SK-N-SH treated with all-trans-retinoic acid at 6 μM for 48 hours (cell line): ENCODE measurements at regions not wholly inside any gene's neighbourhood (a gene's known extent, or its start where the extent isn't known, plus 50 kb on each side); places are given as distances from the start of the nearest gene placed in this dataset.

Experiments used
- ATAC-seq: fragments of 200-7000 bp; cut with Tn5 transposase; 3 replicates; pipeline ENCODE4 v1.9.1; 2020; ENCODE audit warnings: mild to moderate bottlenecking, moderate library complexity
- ARNTL ChIP-seq: fragments of 450-650 bp; formaldehyde crosslinking; IDR thresholded peaks from 2 replicates; pipeline ENCODE4 v1.5.0; 2020; ENCODE audit warnings: low read depth, mild to moderate bottlenecking, moderate library complexity, borderline replicate concordance
- BACH2 ChIP-seq: fragments of 250-450 bp; sonication (Bioruptor Pico); IDR thresholded peaks from 2 replicates; pipeline ENCODE4 v1.9.0; 2021; ENCODE audit warnings: mild to moderate bottlenecking, borderline replicate concordance
- CSDC2 ChIP-seq: fragments of 250-450 bp; sonication (Bioruptor Pico); IDR thresholded peaks from 2 replicates; pipeline ENCODE4 v1.5.0; 2020; ENCODE audit warnings: mild to moderate bottlenecking, moderate library complexity
- ESRRG ChIP-seq: fragments of 250-450 bp; sonication (Bioruptor Pico); IDR thresholded peaks from 2 replicates; pipeline ENCODE4 v1.6.1; 2021; ENCODE audit warnings: mild to moderate bottlenecking
- OSR1 ChIP-seq: fragments of 250-450 bp; sonication (Bioruptor Pico); IDR thresholded peaks from 2 replicates; pipeline ENCODE4 v1.8.0; 2022; ENCODE audit warnings: moderate library complexity, mild to moderate bottlenecking, inconsistent platforms
- PPARA ChIP-seq: fragments of 250-450 bp; sonication (Bioruptor Pico); IDR thresholded peaks from 2 replicates; pipeline ENCODE4 v1.5.0; 2020; ENCODE audit warnings: mild to moderate bottlenecking, borderline replicate concordance
- RARB ChIP-seq: fragments of 250-450 bp; sonication (Bioruptor Pico); IDR thresholded peaks from 2 replicates; pipeline ENCODE4 v1.8.0; 2021; ENCODE audit warnings: mild to moderate bottlenecking, moderate library complexity
- SNAI2 ChIP-seq: fragments of 250-450 bp; sonication (Bioruptor Pico); IDR thresholded peaks from 2 replicates; pipeline ENCODE4 v1.5.0; 2020; ENCODE audit warnings: mild to moderate bottlenecking, moderate library complexity
- TCF4 ChIP-seq: fragments of 250-450 bp; sonication (Bioruptor Pico); IDR thresholded peaks from 2 replicates; pipeline ENCODE4 v1.8.0; 2021; ENCODE audit warnings: mild to moderate bottlenecking, moderate library complexity, borderline replicate concordance
- TOX ChIP-seq: fragments of 250-450 bp; sonication (Bioruptor Pico); IDR thresholded peaks from 2 replicates; pipeline ENCODE4 v1.8.0; 2021; ENCODE audit warnings: mild to moderate bottlenecking, moderate library complexity, borderline replicate concordance
- ZC3H10 ChIP-seq: fragments of 250-450 bp; sonication (Bioruptor Pico); IDR thresholded peaks from 2 replicates; pipeline ENCODE4 v1.5.1; 2021; ENCODE audit warnings: mild to moderate bottlenecking, moderate library complexity
- ZFP3 ChIP-seq: fragments of 250-450 bp; sonication (Bioruptor Pico); IDR thresholded peaks from 2 replicates; pipeline ENCODE4 v1.5.0; 2020; ENCODE audit warnings: mild to moderate bottlenecking, moderate library complexity
- ZFP30 ChIP-seq: fragments of 450-650 bp; formaldehyde crosslinking; IDR thresholded peaks from 2 replicates; pipeline ENCODE4 v1.5.0; 2022; ENCODE audit warnings: mild to moderate bottlenecking, moderate library complexity
- ZNF565 ChIP-seq: fragments of 450-650 bp; formaldehyde crosslinking; conservative IDR thresholded peaks from 2 replicates; pipeline ENCODE4 v1.5.0; 2020; ENCODE audit warnings: low read depth, mild to moderate bottlenecking, moderate library complexity
- ZNF70 ChIP-seq: fragments of 450-650 bp; formaldehyde crosslinking; IDR thresholded peaks from 2 replicates; pipeline ENCODE4 v1.5.0; 2020; ENCODE audit warnings: mild to moderate bottlenecking, moderate library complexity
- ZNF8 ChIP-seq: fragments of 450-650 bp; formaldehyde crosslinking; IDR thresholded peaks from 2 replicates; pipeline ENCODE4 v1.5.0; 2020; ENCODE audit warnings: mild to moderate bottlenecking, moderate library complexity
- TF ChIP-seq, protein P1 (sequence below): fragments of 250-450 bp; sonication (Bioruptor Pico); IDR thresholded peaks from 2 replicates; pipeline ENCODE4 v1.5.0; 2020; ENCODE audit warnings: mild to moderate bottlenecking, moderate library complexity
- TF ChIP-seq, protein P2 (sequence below): fragments of 250-450 bp; sonication (Bioruptor Pico); IDR thresholded peaks from 2 replicates; pipeline ENCODE4 v1.5.1; 2020; ENCODE audit warnings: low read depth, mild to moderate bottlenecking, moderate library complexity
- TF ChIP-seq, protein P3 (sequence below): fragments of 250-450 bp; sonication (Bioruptor Pico); IDR thresholded peaks from 2 replicates; pipeline ENCODE4 v1.8.0; 2021; ENCODE audit warnings: low read depth, mild to moderate bottlenecking, moderate library complexity, borderline replicate concordance
- TF ChIP-seq, protein P4 (sequence below): fragments of 250-450 bp; sonication (Bioruptor Pico); IDR thresholded peaks from 2 replicates; pipeline ENCODE4 v1.5.1; 2021; ENCODE audit warnings: mild to moderate bottlenecking, moderate library complexity
- TF ChIP-seq, protein P5 (sequence below): fragments of 250-450 bp; sonication (Bioruptor Pico); IDR thresholded peaks from 2 replicates; pipeline ENCODE4 v1.8.0; 2020; ENCODE audit warnings: mild to moderate bottlenecking, moderate library complexity, borderline replicate concordance

DNA sequence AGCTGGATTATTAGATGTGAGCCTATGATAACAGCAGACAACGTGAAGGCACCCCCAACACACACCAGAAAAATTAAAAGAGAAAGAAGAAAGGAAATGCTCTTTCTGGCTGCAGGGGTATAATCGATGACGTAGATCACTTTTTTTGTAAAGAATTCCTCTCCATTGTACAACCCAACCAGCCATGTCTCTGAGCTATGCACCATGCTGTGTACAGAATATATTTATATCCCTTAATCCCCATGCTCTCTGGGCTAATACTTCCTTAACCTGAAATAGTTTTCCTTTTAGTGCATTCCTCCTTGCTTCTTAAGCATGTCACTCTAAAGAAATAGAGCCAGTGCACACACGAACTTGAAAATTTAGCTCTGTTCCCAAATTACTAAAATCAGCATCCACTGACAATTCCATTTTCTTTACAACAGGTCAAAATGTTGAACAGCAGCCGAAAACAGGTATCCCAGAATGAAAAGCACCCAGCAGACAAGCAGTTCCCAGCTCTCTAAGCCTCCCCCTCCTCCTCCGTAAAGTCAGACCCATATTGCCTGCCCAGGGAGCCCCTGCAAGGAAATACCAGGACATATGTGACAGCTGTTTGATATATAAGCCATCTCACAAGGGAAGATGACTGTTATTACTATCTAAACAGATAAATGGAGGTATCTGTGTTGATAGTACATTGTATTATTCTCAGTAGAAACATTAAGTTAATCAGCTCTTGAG lies 247.4 kb upstream of the RAB6C start:
- ATAC-seq: no peak
- TF ChIP-seq, protein P1, sequence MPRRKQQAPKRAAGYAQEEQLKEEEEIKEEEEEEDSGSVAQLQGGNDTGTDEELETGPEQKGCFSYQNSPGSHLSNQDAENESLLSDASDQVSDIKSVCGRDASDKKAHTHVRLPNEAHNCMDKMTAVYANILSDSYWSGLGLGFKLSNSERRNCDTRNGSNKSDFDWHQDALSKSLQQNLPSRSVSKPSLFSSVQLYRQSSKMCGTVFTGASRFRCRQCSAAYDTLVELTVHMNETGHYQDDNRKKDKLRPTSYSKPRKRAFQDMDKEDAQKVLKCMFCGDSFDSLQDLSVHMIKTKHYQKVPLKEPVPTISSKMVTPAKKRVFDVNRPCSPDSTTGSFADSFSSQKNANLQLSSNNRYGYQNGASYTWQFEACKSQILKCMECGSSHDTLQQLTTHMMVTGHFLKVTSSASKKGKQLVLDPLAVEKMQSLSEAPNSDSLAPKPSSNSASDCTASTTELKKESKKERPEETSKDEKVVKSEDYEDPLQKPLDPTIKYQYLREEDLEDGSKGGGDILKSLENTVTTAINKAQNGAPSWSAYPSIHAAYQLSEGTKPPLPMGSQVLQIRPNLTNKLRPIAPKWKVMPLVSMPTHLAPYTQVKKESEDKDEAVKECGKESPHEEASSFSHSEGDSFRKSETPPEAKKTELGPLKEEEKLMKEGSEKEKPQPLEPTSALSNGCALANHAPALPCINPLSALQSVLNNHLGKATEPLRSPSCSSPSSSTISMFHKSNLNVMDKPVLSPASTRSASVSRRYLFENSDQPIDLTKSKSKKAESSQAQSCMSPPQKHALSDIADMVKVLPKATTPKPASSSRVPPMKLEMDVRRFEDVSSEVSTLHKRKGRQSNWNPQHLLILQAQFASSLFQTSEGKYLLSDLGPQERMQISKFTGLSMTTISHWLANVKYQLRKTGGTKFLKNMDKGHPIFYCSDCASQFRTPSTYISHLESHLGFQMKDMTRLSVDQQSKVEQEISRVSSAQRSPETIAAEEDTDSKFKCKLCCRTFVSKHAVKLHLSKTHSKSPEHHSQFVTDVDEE (CRISPR knock-in tag): no peak
- TF ChIP-seq ARNTL (no peak), ZFP3 (CRISPR knock-in tag) (no peak), ZFP30 (CRISPR knock-in tag) (no peak), TOX (CRISPR knock-in tag) (no peak), ZNF70 (CRISPR knock-in tag) (no peak), BACH2 (CRISPR knock-in tag) (no peak), SNAI2 (CRISPR knock-in tag) (no peak), PPARA (CRISPR knock-in tag) (no peak), ZNF565 (CRISPR knock-in tag) (no peak), ZC3H10 (CRISPR knock-in tag) (no peak), TCF4 (CRISPR knock-in tag) (no peak), CSDC2 (CRISPR knock-in tag) (no peak), ESRRG (CRISPR knock-in tag) (no peak)
- TF ChIP-seq, protein P2, sequence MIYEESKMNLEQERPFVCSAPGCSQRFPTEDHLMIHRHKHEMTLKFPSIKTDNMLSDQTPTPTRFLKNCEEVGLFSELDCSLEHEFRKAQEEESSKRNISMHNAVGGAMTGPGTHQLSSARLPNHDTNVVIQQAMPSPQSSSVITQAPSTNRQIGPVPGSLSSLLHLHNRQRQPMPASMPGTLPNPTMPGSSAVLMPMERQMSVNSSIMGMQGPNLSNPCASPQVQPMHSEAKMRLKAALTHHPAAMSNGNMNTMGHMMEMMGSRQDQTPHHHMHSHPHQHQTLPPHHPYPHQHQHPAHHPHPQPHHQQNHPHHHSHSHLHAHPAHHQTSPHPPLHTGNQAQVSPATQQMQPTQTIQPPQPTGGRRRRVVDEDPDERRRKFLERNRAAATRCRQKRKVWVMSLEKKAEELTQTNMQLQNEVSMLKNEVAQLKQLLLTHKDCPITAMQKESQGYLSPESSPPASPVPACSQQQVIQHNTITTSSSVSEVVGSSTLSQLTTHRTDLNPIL (CRISPR knock-in tag): no peak
- TF ChIP-seq, protein P3, sequence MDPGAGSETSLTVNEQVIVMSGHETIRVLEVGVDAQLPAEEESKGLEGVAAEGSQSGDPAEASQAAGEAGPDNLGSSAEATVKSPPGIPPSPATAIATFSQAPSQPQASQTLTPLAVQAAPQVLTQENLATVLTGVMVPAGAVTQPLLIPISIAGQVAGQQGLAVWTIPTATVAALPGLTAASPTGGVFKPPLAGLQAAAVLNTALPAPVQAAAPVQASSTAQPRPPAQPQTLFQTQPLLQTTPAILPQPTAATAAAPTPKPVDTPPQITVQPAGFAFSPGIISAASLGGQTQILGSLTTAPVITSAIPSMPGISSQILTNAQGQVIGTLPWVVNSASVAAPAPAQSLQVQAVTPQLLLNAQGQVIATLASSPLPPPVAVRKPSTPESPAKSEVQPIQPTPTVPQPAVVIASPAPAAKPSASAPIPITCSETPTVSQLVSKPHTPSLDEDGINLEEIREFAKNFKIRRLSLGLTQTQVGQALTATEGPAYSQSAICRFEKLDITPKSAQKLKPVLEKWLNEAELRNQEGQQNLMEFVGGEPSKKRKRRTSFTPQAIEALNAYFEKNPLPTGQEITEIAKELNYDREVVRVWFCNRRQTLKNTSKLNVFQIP: no peak
- TF ChIP-seq, protein P4, sequence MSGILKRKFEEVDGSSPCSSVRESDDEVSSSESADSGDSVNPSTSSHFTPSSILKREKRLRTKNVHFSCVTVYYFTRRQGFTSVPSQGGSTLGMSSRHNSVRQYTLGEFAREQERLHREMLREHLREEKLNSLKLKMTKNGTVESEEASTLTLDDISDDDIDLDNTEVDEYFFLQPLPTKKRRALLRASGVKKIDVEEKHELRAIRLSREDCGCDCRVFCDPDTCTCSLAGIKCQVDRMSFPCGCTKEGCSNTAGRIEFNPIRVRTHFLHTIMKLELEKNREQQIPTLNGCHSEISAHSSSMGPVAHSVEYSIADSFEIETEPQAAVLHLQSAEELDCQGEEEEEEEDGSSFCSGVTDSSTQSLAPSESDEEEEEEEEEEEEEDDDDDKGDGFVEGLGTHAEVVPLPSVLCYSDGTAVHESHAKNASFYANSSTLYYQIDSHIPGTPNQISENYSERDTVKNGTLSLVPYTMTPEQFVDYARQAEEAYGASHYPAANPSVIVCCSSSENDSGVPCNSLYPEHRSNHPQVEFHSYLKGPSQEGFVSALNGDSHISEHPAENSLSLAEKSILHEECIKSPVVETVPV (CRISPR knock-in tag): no peak
- TF ChIP-seq, all 23 proteins: peak for 0

DNA sequence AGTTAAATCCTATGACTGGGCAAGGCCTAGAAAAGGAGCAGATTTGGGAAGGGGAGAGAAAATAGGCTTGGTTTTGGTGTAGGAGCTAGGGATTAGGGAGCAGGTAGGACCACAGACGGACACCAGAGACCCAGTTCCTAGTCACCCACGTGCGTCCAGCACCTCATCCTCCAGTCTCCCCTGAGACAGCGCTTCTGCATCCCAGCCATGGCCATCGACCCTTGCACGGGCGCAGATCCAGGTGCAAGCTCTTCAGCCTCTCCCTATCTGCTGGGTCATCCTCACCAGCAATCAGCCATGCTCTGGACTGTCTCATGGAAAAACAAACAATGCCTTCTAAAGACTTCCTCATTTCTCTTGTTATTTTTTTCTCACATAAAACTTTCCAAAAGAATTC lies 246.8 kb upstream of the RAB6C start:
- no peak for ATAC-seq
- TF ChIP-seq BACH2 (CRISPR knock-in tag) (no peak), RARB (CRISPR knock-in tag) (no peak), ZFP30 (CRISPR knock-in tag) (no peak), ESRRG (CRISPR knock-in tag) (no peak), PPARA (CRISPR knock-in tag) (no peak), ZNF8 (CRISPR knock-in tag) (no peak), ZNF70 (CRISPR knock-in tag) (no peak), OSR1 (CRISPR knock-in tag) (no peak)
- TF ChIP-seq, protein P1 (CRISPR knock-in tag): no peak
- TF ChIP-seq, protein P3: no peak
- TF ChIP-seq, protein P2 (CRISPR knock-in tag): no peak
- TF ChIP-seq, protein P4 (CRISPR knock-in tag): no peak
- TF ChIP-seq, protein P5, sequence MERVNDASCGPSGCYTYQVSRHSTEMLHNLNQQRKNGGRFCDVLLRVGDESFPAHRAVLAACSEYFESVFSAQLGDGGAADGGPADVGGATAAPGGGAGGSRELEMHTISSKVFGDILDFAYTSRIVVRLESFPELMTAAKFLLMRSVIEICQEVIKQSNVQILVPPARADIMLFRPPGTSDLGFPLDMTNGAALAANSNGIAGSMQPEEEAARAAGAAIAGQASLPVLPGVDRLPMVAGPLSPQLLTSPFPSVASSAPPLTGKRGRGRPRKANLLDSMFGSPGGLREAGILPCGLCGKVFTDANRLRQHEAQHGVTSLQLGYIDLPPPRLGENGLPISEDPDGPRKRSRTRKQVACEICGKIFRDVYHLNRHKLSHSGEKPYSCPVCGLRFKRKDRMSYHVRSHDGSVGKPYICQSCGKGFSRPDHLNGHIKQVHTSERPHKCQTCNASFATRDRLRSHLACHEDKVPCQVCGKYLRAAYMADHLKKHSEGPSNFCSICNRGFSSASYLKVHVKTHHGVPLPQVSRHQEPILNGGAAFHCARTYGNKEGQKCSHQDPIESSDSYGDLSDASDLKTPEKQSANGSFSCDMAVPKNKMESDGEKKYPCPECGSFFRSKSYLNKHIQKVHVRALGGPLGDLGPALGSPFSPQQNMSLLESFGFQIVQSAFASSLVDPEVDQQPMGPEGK: no peak
